Prostate gland (tissue), 2 donors: ENCODE measurements at regions not wholly inside any gene's neighbourhood (a gene's known extent, or its start where the extent isn't known, plus 50 kb on each side); places are given as distances from the start of the nearest gene placed in this dataset.

Experiments
- DNase-seq: peaks from one replicate; pipeline ENCODE4 v3.0.0-alpha.2; 2019; ENCODE audit warnings: low spot score
- H3K27ac ChIP-seq, 2 donors: fragments of 200-600 bp; sonication (generic); 2 replicates each; pipeline ENCODE4 v1.5.1; 2017 to 2019
- H3K27me3 ChIP-seq: fragments of 200-600 bp; sonication (generic); replicated peaks from 2 replicates; pipeline ENCODE4 v1.5.1; 2019; ENCODE audit not compliant: insufficient read depth
- H3K36me3 ChIP-seq, 2 donors: fragments of 200-600 bp; sonication (generic); 1 replicate in 1 of 2; 2 replicates in 1 of 2; pipeline versions ENCODE4 v1.5.1 to v1.8.1; 2017 to 2019
- H3K4me1 ChIP-seq: fragments of 200-600 bp; sonication (generic); replicated peaks from 2 replicates; pipeline ENCODE4 v1.5.1; 2019
- H3K4me3 ChIP-seq, 2 donors: fragments of 200-600 bp; sonication (generic); 2 replicates each; pipeline ENCODE4 v1.5.1; 2017 to 2019
- H3K9me3 ChIP-seq: fragments of 200-600 bp; sonication (generic); 2 replicates; pipeline ENCODE4 v1.5.1; 2017
- CTCF ChIP-seq, 4 experiments: fragments of 200-600 bp in 2 of 4; fragments of 450-650 bp in 2 of 4; sonication (generic) in 2 of 4; IDR thresholded peaks; 1 replicate in 3 of 4; 2 replicates in 1 of 4; pipeline ENCODE4 v1.5.1; 2016 to 2019; ENCODE audit warnings: antibody characterized with exemption in 4 of 4, mild to moderate bottlenecking in 2 of 4, moderate library complexity in 2 of 4
- POLR2A ChIP-seq: fragments of 450-650 bp; IDR thresholded peaks from one replicate; pipeline ENCODE4 v1.6.1; 2016; ENCODE audit warnings: antibody characterized with exemption, mild to moderate bottlenecking
- POLR2AphosphoS5 ChIP-seq: sonication (generic); formaldehyde crosslinking; IDR thresholded peaks from one replicate; pipeline ENCODE4 v1.6.1; 2017; ENCODE audit warnings: antibody characterized with exemption
- WGBS: methylation state at CpG from one replicate; pipeline ENCODE4 v1.1.5; 2018; 5-methylcytosine and 5-hydroxymethylcytosine counted together
- intact Hi-C: fragments of 100-400 bp; cut with DNase I; formaldehyde crosslinking; loops from one replicate; pipeline ENCODE4 v1.14.2; 2022

GRCh38 chr5:86749841-86750240 is 132.1 kb downstream of the COX7C start:
- H3K27me3 ChIP-seq, result no peaks in the 10 kb centered on the region
- intact Hi-C loops, result no loop called here
- no peaks in the 10 kb centered on the region for H3K9me3 ChIP-seq
- no peak overlapping the region for H3K27ac ChIP-seq
- no peak for TF ChIP-seq POLR2A
- no peak for TF ChIP-seq POLR2AphosphoS5
- no peak for TF ChIP-seq CTCF (IDR thresholded peaks at IDR 0.05)
- no peak overlapping the region for H3K4me3 ChIP-seq
- H3K4me1 ChIP-seq, result no peaks in the 10 kb centered on the region
- no peaks in the 10 kb centered on the region for H3K36me3 ChIP-seq
- no peak for DNase-seq

- Histone ChIP-seq H3K4me3 (no peak overlapping the region), H3K4me1 (no peaks in the 10 kb centered on the region), H3K27me3 (no peaks in the 10 kb centered on the region), H3K27ac (no peak overlapping the region), H3K9me3 (no peaks in the 10 kb centered on the region), H3K36me3 (no peaks in the 10 kb centered on the region)
- TF ChIP-seq POLR2A (no peak), CTCF (IDR thresholded peaks at IDR 0.05) (no peak), POLR2AphosphoS5 (no peak)
- no peak for DNase-seq
- intact Hi-C loops, result no loop called here
- 96% methylated on average over 1 of the region's 1 CpG for WGBS
Measured at GRCh38 chr5:86756839-86757238, 139.1 kb downstream of the COX7C start.

- no peak for DNase-seq
- Histone ChIP-seq H3K27me3 (no peaks in the 10 kb centered on the region), H3K27ac (no peak overlapping the region), H3K36me3 (no peaks in the 10 kb centered on the region), H3K4me1 (no peaks in the 10 kb centered on the region), H3K9me3 (no peaks in the 10 kb centered on the region), H3K4me3 (no peak overlapping the region)
- WGBS, result 51% methylated on average over 5 of the region's 5 CpGs
- no peak for TF ChIP-seq POLR2AphosphoS5
- TF ChIP-seq CTCF (IDR thresholded peaks at IDR 0.05), result no peak
- TF ChIP-seq POLR2A, result no peak
- intact Hi-C loops, result no loop called here
Measured at GRCh38 chr5:86757824-86758223, 140.1 kb downstream of the COX7C start.

GRCh38 chr5:86760661-86761060 is 142.9 kb downstream of the COX7C start:
- intact Hi-C loops, result no loop called here
- 74% methylated on average over 2 of the region's 2 CpGs for WGBS
- DNase-seq, result no peak
- H3K36me3 ChIP-seq, result no peaks in the 10 kb centered on the region
- no peaks in the 10 kb centered on the region for H3K27me3 ChIP-seq
- TF ChIP-seq POLR2AphosphoS5 (no peak), POLR2A (no peak), CTCF (IDR thresholded peaks at IDR 0.05) (no peak)
- H3K4me3 ChIP-seq, result no peak overlapping the region
- no peaks in the 10 kb centered on the region for H3K9me3 ChIP-seq
- no peaks in the 10 kb centered on the region for H3K4me1 ChIP-seq
- H3K27ac ChIP-seq, result no peak overlapping the region

GRCh38 chr5:86763929-86764328 is 146.2 kb downstream of the COX7C start:
- no peaks in the 10 kb centered on the region for H3K9me3 ChIP-seq
- intact Hi-C loops, result no loop called here
- no peaks in the 10 kb centered on the region for H3K36me3 ChIP-seq
- no peak for DNase-seq
- no peaks in the 10 kb centered on the region for H3K4me1 ChIP-seq
- no peak for TF ChIP-seq POLR2AphosphoS5
- no peak overlapping the region for H3K4me3 ChIP-seq
- H3K27ac ChIP-seq, result no peak overlapping the region
- WGBS, result 76% methylated on average over 1 of the region's 1 CpG
- no peaks in the 10 kb centered on the region for H3K27me3 ChIP-seq
